ENCODE measurements at regions not wholly inside any gene's neighbourhood (a gene's known extent, or its start where the extent isn't known, plus 50 kb on each side); places are given as distances from the start of the nearest gene placed in this dataset.

GRCh38 chr4:133045288-133045687 is 103.8 kb upstream of the PCDH10 start:
- H3K36me3 ChIP-seq: no peaks in the 10 kb centered on the region
- ATAC-seq (no peak), DNase-seq (no peak)
- H3K27me3 ChIP-seq: no peaks in the 10 kb centered on the region
- no peaks in the 10 kb centered on the region for H3K4me1 ChIP-seq
- intact Hi-C loops (cut with DNase I): no loop called here
- H3K27ac ChIP-seq: no peak overlapping the region
- H3K9me3 ChIP-seq: peaks cover 0 to under 1% (median 0%) of the 10 kb centered on the region in 4 donors
- TF ChIP-seq, protein P1, sequence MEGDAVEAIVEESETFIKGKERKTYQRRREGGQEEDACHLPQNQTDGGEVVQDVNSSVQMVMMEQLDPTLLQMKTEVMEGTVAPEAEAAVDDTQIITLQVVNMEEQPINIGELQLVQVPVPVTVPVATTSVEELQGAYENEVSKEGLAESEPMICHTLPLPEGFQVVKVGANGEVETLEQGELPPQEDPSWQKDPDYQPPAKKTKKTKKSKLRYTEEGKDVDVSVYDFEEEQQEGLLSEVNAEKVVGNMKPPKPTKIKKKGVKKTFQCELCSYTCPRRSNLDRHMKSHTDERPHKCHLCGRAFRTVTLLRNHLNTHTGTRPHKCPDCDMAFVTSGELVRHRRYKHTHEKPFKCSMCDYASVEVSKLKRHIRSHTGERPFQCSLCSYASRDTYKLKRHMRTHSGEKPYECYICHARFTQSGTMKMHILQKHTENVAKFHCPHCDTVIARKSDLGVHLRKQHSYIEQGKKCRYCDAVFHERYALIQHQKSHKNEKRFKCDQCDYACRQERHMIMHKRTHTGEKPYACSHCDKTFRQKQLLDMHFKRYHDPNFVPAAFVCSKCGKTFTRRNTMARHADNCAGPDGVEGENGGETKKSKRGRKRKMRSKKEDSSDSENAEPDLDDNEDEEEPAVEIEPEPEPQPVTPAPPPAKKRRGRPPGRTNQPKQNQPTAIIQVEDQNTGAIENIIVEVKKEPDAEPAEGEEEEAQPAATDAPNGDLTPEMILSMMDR (IDR thresholded peaks at IDR 0.05): no peak
- no peak for TF ChIP-seq POLR2A (IDR thresholded peaks at IDR 0.05)
- no peak overlapping the region for H3K4me3 ChIP-seq
- 27% methylated on average over 1 of the region's 1 CpG for WGBS (ENCODE audit: insufficient coverage, low coverage, low lambda C conversion rate, missing lambda C conversion rate)

DNA sequence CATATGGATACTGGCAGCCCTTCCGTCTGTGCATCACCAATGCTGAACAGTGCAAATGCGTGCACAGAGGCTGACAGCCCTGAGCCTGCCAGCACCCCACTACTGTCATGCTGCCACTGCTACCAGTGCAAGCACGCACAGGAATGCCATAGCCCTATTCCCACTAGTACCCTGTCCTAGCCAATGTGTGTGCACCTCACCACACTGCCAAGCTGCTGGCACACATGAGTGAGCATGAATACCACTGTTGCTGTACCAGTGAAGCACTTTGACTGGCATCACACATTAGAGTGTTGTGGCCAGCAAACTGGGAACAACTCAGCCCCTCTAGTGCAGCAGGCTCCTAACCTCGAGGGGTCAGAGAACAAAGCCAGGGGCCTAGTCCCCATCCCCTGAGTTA is 102.9 kb upstream of the PCDH10 start:
- ATAC-seq (no peak), DNase-seq (no peak)
- no peaks in the 10 kb centered on the region for H3K27me3 ChIP-seq
- H3K4me1 ChIP-seq: no peaks in the 10 kb centered on the region
- H3K27ac ChIP-seq: no peak overlapping the region
- H3K9me3 ChIP-seq: peaks cover 0 to 2% (median 0%) of the 10 kb centered on the region in 4 donors
- H3K4me3 ChIP-seq: no peak overlapping the region
- TF ChIP-seq, protein P1 (IDR thresholded peaks at IDR 0.05): no peak
- TF ChIP-seq POLR2A (IDR thresholded peaks at IDR 0.05): no peak
- intact Hi-C loops (cut with DNase I): no loop called here
- no peaks in the 10 kb centered on the region for H3K36me3 ChIP-seq
- 60% methylated on average over 3 of the region's 4 CpGs for WGBS (ENCODE audit: insufficient coverage, low coverage, low lambda C conversion rate, missing lambda C conversion rate)

- Histone ChIP-seq H3K27ac (no peak overlapping the region), H3K4me1 (no peaks in the 10 kb centered on the region), H3K36me3 (no peaks in the 10 kb centered on the region), H3K9me3 (no peaks in the 10 kb centered on the region), H3K27me3 (no peaks in the 10 kb centered on the region), H3K4me3 (no peak overlapping the region)
- 33% methylated on average over 2 of the region's 2 CpGs for WGBS (ENCODE audit: insufficient coverage, low coverage, low lambda C conversion rate, missing lambda C conversion rate)
- TF ChIP-seq, protein P1 (IDR thresholded peaks at IDR 0.05): no peak
- no peak for TF ChIP-seq POLR2A (IDR thresholded peaks at IDR 0.05)
- intact Hi-C loops (cut with DNase I): no loop called here
- DNase-seq (no peak), ATAC-seq (no peak)
Measured at GRCh38 chr4:133058701-133059100, 90.4 kb upstream of the PCDH10 start.

- H3K27me3 ChIP-seq: no peaks in the 10 kb centered on the region
- ATAC-seq: no peak
- 43% methylated on average over 7 of the region's 7 CpGs for WGBS (ENCODE audit: insufficient coverage, low coverage, low lambda C conversion rate, missing lambda C conversion rate)
- intact Hi-C loops (cut with DNase I): no loop called here
- DNase-seq: no peak
- H3K4me3 ChIP-seq: no peak overlapping the region
- no peaks in the 10 kb centered on the region for H3K36me3 ChIP-seq
- TF ChIP-seq, protein P1 (IDR thresholded peaks at IDR 0.05): no peak
- H3K4me1 ChIP-seq: no peaks in the 10 kb centered on the region
- H3K27ac ChIP-seq: no peak overlapping the region
- no peaks in the 10 kb centered on the region for H3K9me3 ChIP-seq
Measured at GRCh38 chr4:133059117-133059516, 90.0 kb upstream of the PCDH10 start.

- DNase-seq (no peak), ATAC-seq (no peak)
- intact Hi-C loops (cut with DNase I): no loop called here
- H3K4me1 ChIP-seq: no peaks in the 10 kb centered on the region
- H3K36me3 ChIP-seq: no peaks in the 10 kb centered on the region
- no peaks in the 10 kb centered on the region for H3K27me3 ChIP-seq
- no peak for TF ChIP-seq POLR2A (IDR thresholded peaks at IDR 0.05)
- TF ChIP-seq, protein P1 (IDR thresholded peaks at IDR 0.05): no peak
- H3K4me3 ChIP-seq: no peak overlapping the region
- H3K9me3 ChIP-seq: no peaks in the 10 kb centered on the region
- H3K27ac ChIP-seq: no peak overlapping the region
- WGBS (ENCODE audit: insufficient coverage, low coverage, low lambda C conversion rate, missing lambda C conversion rate): 53% methylated on average over 1 of the region's 1 CpG
Measured at GRCh38 chr4:133062851-133063250, 86.2 kb upstream of the PCDH10 start.

All from right lobe of liver (tissue), 6 donors.